Mesodermal cell (in vitro differentiated cells): ENCODE measurements at regions not wholly inside any gene's neighbourhood (a gene's known extent, or its start where the extent isn't known, plus 50 kb on each side); places are given as distances from the start of the nearest gene placed in this dataset.
"Not testable (repeated sequence)": the region's sequence is repeated elsewhere in the genome, so short reads cannot be mapped to it uniquely, and the experiment has no call there.

Experiments
- H3K27ac ChIP-seq: 2 replicates; pipeline ENCODE4 v1.7.0; 2013; ENCODE audit warnings: mild to moderate bottlenecking, low read depth, low read length, moderate library complexity; ENCODE audit not compliant: severe bottlenecking
- H3K36me3 ChIP-seq: 2 replicates; pipeline ENCODE4 v1.7.1; 2013; ENCODE audit warnings: mild to moderate bottlenecking, low read length, moderate library complexity; ENCODE audit not compliant: control insufficient read depth, insufficient read depth
- H3K4me1 ChIP-seq: one replicate; pipeline ENCODE4 v1.7.1; 2013; ENCODE audit warnings: mild to moderate bottlenecking, low read length; ENCODE audit not compliant: insufficient read depth, control insufficient read depth, poor library complexity, severe bottlenecking
- H3K4me3 ChIP-seq: 2 replicates; pipeline ENCODE4 v1.7.0; 2013; ENCODE audit warnings: low read length, control low read depth, mild to moderate bottlenecking; ENCODE audit not compliant: insufficient read depth, poor library complexity, severe bottlenecking; ENCODE audit errors: extremely low read depth
- H3K9me3 ChIP-seq: 2 replicates; pipeline ENCODE4 v1.7.1; 2013; ENCODE audit warnings: mild to moderate bottlenecking, low read length, moderate library complexity; ENCODE audit not compliant: control insufficient read depth
- WGBS, 2 experiments: methylation state at CpG; one replicate each; pipeline ENCODE4 v1.1.5; 2013; ENCODE audit warnings: missing lambda C conversion rate in 2 of 2; ENCODE audit not compliant: insufficient coverage in 2 of 2; 5-methylcytosine and 5-hydroxymethylcytosine counted together

DNA sequence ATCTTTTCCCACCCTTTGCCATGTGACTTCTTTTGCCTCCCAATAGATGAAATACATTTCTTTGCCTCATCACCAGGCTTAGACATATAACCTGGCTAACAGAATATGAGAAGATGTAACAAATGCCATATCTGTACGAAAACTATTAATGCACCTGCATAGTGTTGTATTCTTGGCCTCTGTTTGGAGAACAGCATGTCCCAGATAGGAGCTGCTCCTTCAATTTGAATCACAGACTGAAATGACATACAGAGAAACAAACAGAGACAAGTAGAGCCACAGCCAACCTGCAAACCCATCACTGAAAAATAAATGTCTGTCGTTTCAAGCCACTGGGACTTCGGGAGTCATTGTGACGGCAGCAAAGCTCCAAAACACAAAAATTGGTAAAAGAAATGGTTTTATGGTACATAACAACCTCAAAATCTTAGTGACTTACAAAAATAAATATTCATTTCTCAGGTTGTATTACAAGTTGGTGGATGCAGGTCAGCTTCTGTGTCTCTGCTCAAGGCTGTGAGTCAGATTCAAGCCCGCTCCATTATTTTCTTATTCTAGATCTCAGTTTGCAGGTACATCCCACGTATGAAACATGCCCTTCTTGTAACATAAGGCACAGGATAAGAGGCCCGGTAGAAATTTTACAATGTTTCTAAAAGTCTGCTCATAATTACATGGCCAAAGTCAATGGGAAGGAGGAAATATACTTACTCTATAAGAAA is 171.3 kb upstream of the SOX6 start:
- H3K9me3 ChIP-seq: no peaks in the 10 kb centered on the region
- no peaks in the 10 kb centered on the region for H3K36me3 ChIP-seq
- no peak overlapping the region for H3K27ac ChIP-seq
- H3K4me1 ChIP-seq: no peaks in the 10 kb centered on the region
- H3K4me3 ChIP-seq: no peak overlapping the region
- 89% methylated on average over 2 of the region's 7 CpGs; no CpG with 5 or more reads in 1 of the 2 experiments for WGBS, 2 experiments

DNA sequence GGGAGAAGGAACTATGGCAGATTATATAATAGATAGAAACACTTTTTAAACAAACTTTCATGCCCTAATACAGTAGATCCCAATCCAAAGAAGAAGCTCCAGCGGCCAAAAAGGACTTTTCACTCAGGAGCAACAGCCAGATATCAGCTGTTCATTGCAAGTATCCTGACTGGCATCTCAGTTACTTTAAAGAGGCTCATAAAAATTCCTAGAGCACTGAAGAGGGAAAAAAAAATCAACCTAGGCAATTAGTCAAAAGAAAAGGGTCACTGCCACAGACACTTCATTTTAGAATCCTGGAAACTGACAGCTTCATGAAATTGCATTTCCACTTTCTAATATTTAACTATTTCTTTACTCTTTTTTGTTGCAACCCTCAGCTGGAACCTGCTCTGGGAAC is 170.6 kb upstream of the SOX6 start:
- Histone ChIP-seq H3K27ac (peak overlapping the region; percentile 5), H3K4me1 (no peaks in the 10 kb centered on the region), H3K36me3 (no peaks in the 10 kb centered on the region), H3K9me3 (no peaks in the 10 kb centered on the region), H3K4me3 (no peak overlapping the region)
- WGBS, 2 experiments: no CpG with 5 or more reads among the region's 1 CpG

DNA sequence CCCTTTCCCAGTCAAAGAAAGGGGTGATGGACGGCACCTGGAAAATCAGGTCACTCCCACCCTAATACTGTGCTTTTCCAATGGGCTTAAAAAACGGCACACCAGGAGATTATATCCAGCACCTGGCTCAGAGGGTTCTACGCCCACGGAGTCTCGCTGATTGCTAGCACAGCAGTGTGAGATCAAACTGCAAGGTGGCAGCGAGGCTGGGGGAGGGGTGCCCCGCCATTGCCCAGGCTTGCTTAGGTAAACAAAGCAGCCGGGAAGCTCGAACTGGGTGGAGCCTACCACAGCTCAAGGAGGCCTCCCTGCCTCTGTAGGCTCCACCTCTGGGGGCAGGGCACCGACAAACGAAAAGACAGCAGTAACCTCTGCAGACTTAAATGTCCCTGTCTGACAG is 164.4 kb upstream of the SOX6 start:
- H3K4me1 ChIP-seq, H3K36me3 ChIP-seq, H3K4me3 ChIP-seq, H3K9me3 ChIP-seq, H3K27ac ChIP-seq: not testable (repeated sequence)
- WGBS, 2 experiments: 89 to 91% methylated on average over 8 to 9 of the region's 11 CpGs

DNA sequence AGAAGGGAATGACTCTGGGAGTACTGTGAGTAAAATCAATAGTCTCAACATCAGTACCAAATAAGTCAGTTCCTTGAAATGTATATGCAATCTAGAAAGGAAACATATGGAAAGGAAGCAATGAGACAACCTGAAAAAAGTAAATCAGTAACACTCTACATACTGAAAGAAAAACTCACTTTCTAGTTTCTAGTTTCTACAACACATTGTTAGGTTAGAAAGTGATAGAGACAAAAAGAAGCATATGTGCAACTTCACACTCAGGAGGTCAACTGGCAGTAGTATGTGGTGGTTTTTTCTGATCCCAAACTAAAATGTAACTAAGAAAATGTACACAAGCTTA is 156.5 kb upstream of the SOX6 start:
- Histone ChIP-seq H3K27ac (no peak overlapping the region), H3K36me3 (no peaks in the 10 kb centered on the region), H3K4me1 (peaks cover 6% of the 10 kb centered on the region), H3K4me3 (no peak overlapping the region), H3K9me3 (no peaks in the 10 kb centered on the region)

DNA sequence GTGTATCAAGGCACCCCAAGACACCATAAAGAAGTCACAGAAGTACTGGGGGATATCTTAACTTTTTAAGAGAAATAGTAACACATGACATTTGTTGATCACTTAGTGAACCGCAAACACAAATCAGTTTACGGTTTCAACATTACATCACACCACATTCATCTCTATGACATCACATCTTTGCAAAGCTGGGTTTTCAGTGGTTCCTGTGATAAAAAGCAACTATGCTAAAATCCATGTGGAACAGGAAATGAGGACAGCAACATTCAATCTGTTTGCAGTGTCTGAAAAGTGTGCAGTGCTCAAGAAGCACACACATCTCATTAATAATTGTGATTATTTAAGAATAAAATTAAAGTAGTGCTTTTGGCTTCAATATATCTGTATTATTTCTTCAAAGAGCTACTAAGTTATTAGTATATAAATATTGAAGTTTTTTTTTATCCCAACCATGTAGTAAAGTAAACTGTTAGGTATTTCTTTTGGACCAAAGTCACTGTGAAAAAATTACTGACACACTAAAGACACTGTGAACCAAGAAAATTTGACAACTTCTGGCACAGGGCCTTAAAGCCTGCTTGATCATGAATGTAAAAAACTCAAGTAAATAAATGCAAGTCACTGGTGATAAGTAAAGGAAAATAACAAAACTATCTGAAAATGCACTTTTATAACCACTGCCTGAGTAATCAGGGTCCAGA is 156.0 kb upstream of the SOX6 start:
- WGBS, 2 experiments: no CpG with 5 or more reads among the region's 2 CpGs
- no peaks in the 10 kb centered on the region for H3K36me3 ChIP-seq
- H3K4me3 ChIP-seq: no peak overlapping the region
- H3K9me3 ChIP-seq: no peaks in the 10 kb centered on the region
- H3K4me1 ChIP-seq: peaks cover 6% of the 10 kb centered on the region
- no peak overlapping the region for H3K27ac ChIP-seq

DNA sequence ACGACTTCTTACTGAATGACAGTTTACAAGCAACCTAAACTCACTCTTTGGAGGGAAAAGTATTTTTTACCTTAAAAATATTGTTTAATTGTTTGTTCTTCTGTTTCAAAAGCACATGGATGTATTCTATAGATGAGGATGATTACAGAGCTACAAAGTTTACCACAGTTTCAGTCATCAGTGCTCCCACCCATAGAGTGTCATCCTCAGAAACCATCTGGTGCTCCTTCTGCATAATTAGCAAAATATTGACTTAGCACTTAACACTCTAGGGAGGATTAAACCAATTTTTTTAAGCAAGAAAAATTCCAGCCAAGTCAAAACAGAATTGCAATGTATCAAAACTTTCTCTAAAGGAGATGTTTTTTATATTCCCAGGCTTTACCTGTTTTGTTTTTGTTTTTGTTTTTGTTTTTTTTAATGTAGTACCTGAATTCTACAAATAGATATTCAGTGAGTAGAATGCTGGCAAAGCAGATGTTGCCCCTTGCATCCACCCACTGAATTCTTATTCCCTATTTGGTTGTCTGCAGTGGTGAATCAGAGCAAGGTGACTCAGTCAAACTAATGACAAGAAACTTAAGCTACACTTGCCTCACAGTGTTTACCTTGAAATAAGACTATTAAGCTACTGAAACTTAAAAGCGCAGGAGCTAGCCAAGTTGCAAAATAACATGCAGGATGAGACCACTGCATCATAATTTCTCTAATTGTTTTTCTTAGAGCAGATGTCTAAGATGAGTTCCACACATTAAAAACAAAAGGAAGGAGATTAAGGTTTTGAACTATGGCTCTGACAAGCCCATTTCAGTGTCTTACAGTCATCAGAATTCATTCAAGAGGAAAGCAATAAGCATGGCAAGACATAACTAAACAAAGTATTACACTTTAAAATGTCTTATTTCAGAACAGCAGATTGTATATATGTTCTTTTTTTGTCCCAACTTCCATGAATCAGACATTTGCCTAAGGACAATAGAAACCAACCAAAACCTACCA is 155.1 kb upstream of the SOX6 start:
- Histone ChIP-seq H3K4me3 (no peak overlapping the region), H3K4me1 (peaks cover 6% of the 10 kb centered on the region), H3K36me3 (no peaks in the 10 kb centered on the region), H3K9me3 (no peaks in the 10 kb centered on the region), H3K27ac (no peak overlapping the region)
- WGBS, 2 experiments: 80% methylated on average over 1 of the region's 2 CpGs; no CpG with 5 or more reads in 1 of the 2 experiments

DNA sequence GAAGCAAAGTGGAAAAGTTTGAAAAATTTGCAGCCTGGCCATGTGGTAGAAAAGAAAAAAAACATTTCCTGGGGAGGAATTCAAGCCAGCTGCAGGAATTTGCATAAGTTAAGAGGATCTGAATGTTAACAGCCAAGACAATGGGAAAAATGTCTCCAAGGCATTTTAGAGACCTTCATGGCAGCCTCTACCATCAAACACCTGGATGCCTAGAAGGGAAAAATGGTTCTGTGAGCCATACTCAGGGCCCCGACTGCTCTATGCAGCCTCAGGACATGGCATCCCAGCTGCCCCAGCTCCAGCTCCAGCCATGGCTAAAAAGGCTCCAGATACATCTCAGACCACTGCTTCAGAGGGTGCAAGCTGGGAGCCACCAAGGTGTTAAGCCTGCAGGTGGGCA is 149.1 kb upstream of the SOX6 start:
- H3K4me3 ChIP-seq: no peak overlapping the region
- 60 to 67% methylated on average over 1 of the region's 1 CpG for WGBS, 2 experiments

DNA sequence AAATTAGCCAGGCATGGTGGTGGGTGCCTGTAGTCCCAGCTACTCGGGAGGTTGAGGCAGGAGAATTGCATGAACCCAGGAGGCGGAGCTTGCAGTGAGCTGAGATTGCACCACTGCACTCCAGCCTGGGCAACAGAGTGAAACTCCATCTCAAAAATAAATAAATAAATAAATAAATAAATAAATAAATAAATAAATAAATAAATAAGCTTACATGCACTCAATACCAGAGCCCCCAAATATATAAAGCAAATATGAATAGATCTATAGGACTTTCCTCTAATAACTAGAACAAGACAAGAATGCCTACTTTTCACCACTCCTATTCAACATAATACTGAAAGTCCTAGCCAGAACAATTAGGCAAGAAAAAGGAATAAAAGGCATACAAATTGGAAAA is 147.5 kb upstream of the SOX6 start:
- H3K4me1 ChIP-seq, H3K36me3 ChIP-seq, H3K27ac ChIP-seq, H3K9me3 ChIP-seq, H3K4me3 ChIP-seq: not testable (repeated sequence)
- WGBS, 2 experiments: 90% methylated on average over 2 of the region's 2 CpGs; no CpG with 5 or more reads in 1 of the 2 experiments

More for the DNA sequence above, 149.1 kb upstream of the SOX6 start:
- Histone ChIP-seq H3K36me3 (no peaks in the 10 kb centered on the region), H3K9me3 (peaks cover 9% of the 10 kb centered on the region), H3K27ac (no peak overlapping the region), H3K4me1 (no peaks in the 10 kb centered on the region)

DNA sequence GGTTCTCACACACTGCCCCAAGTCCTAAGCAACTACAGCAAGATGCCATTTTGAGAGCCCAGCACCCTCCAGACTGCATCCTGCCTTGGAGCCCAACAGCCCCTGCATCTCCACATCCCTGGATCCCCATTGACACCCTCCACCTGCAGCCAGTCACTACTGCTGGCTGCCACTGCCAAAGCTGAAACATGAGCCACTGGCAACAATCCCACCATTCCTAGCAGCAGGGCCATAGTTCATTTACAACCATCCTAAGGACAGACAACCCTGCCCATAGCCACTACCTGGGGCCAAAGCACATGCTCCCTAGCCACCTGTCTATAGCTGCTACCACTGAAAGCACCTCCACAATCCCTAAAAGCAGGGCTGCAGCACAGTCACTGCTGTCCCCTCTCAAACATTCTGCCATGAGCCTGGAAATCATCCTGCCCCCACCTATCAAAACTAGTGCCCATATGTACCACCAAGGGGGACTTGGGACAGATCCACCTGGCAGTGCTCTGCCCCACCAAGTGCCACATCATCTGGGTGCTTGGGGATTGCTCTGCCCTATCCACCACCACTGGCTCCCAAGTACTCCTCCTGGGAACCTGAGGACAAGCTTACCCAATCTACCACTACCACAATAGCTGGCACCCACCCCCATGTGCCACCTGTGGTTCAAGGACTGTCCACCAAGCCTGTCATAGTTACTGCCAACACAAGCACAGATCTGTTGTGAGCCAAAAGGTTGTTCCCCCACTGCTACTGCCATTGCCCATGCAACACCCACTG is 138.8 kb upstream of the SOX6 start:
- Histone ChIP-seq H3K27ac (no peak overlapping the region), H3K4me1 (no peaks in the 10 kb centered on the region), H3K36me3 (no peaks in the 10 kb centered on the region), H3K9me3 (peaks cover 3% of the 10 kb centered on the region), H3K4me3 (no peak overlapping the region)

DNA sequence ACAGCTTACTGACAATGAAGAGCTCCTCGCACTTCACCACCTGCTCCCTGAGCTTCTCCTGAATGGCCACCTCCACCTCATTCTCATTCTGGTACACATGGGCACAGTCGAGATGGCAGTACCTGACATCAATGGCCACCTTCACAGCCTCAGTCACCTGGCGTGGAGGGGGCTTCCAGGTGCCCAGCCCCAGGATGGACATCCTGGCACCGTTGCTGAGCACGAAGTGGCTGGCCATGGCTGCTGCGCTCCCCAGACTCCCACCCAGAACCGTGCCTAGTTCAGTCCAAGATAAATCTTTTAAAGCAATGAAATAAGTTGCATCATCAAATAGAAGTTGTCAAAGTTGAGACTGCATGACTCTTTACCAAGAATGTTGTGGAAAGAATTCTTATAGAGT is 128.1 kb upstream of the SOX6 start:
- Histone ChIP-seq H3K36me3 (no peaks in the 10 kb centered on the region), H3K9me3 (no peaks in the 10 kb centered on the region), H3K4me3 (no peak overlapping the region), H3K4me1 (no peaks in the 10 kb centered on the region), H3K27ac (no peak overlapping the region)
- WGBS, 2 experiments: 66 to 94% methylated on average over 3 to 4 of the region's 7 CpGs
